GM11168 (cell line): ENCODE measurements at regions not wholly inside any gene's neighbourhood (a gene's known extent, or its start where the extent isn't known, plus 50 kb on each side); places are given as distances from the start of the nearest gene placed in this dataset.

Experiments used
- in situ Hi-C: fragments of 300-500 bp; cut with MboI; formaldehyde crosslinking; loops from one replicate; pipeline ENCODE4 v1.12.0; 2022; ENCODE audit warnings: low sequenced_read_pairs; ENCODE audit not compliant: unreplicated experiment

DNA sequence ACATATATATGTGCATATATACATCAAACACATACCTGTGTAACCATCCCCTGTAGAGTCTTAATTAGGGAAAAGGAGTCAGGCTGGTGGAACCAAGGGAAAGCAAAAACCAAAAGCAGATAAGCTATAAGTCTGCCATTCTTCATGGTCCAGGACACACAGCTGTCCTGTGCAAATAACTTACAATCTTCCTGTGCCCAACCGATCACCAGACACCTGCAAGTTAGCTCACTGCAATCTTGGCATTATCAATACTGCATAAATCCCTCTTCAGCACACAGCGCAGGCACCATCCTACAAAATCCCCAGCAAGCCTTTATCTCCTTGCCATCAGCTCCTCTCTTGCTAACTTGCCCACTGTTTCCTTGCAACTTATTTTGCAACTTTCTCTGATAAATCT, 60.8 kb upstream of the DYNAP start:
- in situ Hi-C loops = no loop called here

DNA sequence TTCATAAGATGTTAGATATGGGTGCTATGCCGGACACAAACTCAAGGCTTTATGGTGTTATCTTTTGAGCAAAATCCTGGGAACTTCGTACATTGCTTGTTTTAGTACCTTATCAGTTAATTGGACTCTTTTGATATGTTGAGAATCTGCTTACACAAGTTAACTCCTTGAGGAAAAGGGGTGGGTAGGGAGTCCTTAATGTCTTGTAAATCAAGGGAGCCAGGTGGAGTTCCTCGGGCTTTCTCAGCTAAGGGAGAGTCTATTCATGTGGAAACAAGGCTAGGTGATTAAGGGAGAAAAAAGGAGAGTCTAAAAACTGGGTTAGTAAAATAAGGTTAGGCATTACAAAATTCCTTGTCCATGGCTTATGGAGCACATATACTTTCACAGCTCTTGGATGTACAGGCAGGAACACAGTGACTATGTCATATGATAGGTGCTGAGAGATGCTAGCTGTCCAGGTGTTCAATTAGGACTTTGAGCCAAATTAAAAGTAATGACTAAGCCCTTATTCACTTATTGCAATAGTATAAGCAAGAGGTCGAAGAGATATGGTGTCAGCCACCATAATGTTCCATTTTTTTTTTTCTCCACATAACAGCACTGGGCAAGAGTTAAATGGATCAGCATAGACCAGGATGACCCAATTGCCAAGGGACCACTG, 59.5 kb upstream of the DYNAP start:
- in situ Hi-C loops = no loop called here

GRCh38 chr18:54532222-54532621, 58.8 kb upstream of the DYNAP start:
- in situ Hi-C loops = no loop called here

DNA sequence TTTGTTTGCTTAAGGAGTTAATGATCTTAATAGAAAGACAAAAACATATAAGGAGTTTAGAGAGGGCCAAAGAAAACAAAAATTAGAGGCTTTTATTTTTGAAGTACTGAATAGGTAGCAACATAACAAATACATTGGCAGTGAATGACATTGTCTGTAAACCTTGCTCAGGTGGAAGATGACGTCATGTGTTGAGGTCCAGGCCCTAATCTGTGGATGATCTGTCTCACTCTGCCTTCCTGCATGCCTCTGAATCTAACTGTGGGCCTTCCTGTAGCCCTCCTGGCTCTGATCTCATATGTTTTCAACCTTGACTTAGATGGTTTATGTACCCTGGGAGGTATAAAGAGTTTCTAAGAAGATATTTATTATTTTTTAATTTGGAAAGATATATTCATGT, 58.1 kb upstream of the DYNAP start:
- in situ Hi-C loops = no loop called here
